Spleen (tissue), 7 donors: ENCODE measurements at regions not wholly inside any gene's neighbourhood (a gene's known extent, or its start where the extent isn't known, plus 50 kb on each side); places are given as distances from the start of the nearest gene placed in this dataset.

ENCODE experiments used
- CTCF ChIP-seq, 11 experiments: fragments of 200-600 bp in 7 of 11; fragments of 450-650 bp in 4 of 11; sonication (generic) in 4 of 11; IDR thresholded peaks in 8 of 11; conservative IDR thresholded peaks in 3 of 11; 1 replicate in 7 of 11; 2 replicates in 4 of 11; pipeline versions ENCODE4 v1.4.0 to v1.8.0; 2016 to 2021; ENCODE audit warnings: antibody characterized with exemption in 11 of 11, inconsistent platforms in 4 of 11, mild to moderate bottlenecking in 1 of 11
- POLR2A ChIP-seq, 3 donors: fragments of 450-650 bp; IDR thresholded peaks; one replicate each; pipeline ENCODE4 v1.5.1; 2017; ENCODE audit warnings: antibody characterized with exemption in 3 of 3, mild to moderate bottlenecking in 1 of 3
- POLR2AphosphoS5 ChIP-seq, 3 donors: sonication (generic); formaldehyde crosslinking; IDR thresholded peaks; one replicate each; pipeline ENCODE4 v1.5.1; 2017; ENCODE audit warnings: antibody characterized with exemption in 3 of 3
- donor health status: DM: no; HTN: no; CAD: no; lungs with moderate emphysema.
- donor health status: DM: no; HTN: no; CAD: no.
- donor health status: DM: no; HTN: no; CAD: no.

DNA sequence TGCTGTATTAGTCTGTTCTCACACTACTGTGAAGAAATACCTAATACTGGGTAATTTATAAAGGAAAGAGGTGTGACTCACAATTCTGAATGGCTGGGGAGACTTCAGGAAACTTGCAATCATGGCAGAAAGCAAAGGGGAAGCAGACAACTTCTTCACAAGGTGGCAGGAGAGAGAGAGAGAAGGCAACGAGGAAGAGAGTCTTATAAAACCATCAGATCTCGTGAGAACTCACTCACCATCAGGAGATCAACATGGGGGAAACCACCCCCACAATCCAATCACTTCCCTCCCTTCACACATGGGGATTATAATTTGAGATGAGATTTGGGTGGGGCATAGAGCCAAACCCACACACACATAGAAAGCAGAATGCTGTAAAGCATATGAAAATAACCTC is 896.2 kb downstream of the CDH11 start:
- TF ChIP-seq POLR2A (IDR thresholded peaks at IDR 0.05) (no peak), CTCF (IDR thresholded peaks at IDR 0.05 in 8 of 11, conservative IDR thresholded peaks at IDR 0.05 in 3 of 11) (no peak), POLR2AphosphoS5 (IDR thresholded peaks at IDR 0.05) (no peak)
